ENCODE measurements at regions not wholly inside any gene's neighbourhood (a gene's known extent, or its start where the extent isn't known, plus 50 kb on each side); places are given as distances from the start of the nearest gene placed in this dataset.
"Not testable (repeated sequence)": the region's sequence is repeated elsewhere in the genome, so short reads cannot be mapped to it uniquely, and the experiment has no call there.

GRCh38 chr10:7027237-7027912, 383.5 kb downstream of the SFMBT2 start:
- DNase-seq (ENCODE audit: low spot score) = no peak

DNA sequence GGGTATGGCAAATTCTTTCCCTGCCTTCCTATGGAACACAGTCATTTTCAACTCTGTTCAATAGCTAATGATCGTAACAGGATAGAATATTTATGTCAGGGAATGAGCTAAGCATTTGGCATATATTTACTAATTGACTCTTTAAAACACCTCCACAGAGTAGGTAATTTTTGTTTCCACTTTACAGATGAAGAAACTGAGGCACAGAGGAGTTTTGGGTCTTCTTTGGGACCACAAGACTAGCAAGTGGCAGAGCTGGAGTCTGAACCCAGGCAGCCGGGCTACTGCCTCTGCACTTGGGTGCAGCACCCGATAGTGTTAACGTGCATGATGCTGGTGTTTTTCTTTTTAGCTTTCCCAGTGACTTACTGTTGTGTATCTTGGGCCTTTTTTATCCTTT, 384.0 kb downstream of the SFMBT2 start:
- DNase-seq (ENCODE audit: low spot score) = no peak

GRCh38 chr10:7025296-7025695, 385.5 kb downstream of the SFMBT2 start:
- DNase-seq (ENCODE audit: low spot score) = no peak

GRCh38 chr10:7015457-7015856, 395.4 kb downstream of the SFMBT2 start:
- DNase-seq (ENCODE audit: low spot score) = no peak

DNA sequence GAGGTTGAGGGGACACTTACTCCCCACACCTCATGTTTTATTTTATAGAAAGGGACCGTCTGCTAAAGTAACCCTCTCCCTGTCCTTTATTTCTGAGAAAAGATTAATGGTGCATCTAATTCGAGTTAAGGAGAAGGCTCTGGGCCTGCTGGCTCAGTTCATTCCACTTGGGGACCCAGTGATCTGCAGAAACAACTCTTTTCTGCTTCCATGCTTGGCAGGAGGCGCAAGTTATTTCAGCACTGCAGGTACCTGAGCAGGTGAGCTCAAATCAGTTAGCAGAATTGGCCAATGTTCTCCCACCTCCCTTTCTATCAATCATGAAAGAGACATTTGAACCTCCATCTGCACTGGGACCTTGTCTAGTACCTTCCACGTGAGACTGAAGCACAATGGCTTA, 396.1 kb downstream of the SFMBT2 start:
- DNase-seq (ENCODE audit: low spot score) = no peak

- no peak for DNase-seq (ENCODE audit: low spot score)
Measured at GRCh38 chr10:7011994-7012393, 398.8 kb downstream of the SFMBT2 start.

GRCh38 chr10:7008645-7009044, 402.2 kb downstream of the SFMBT2 start:
- no peak for DNase-seq (ENCODE audit: low spot score)

GRCh38 chr10:7007600-7008190, 403.1 kb downstream of the SFMBT2 start:
- no peak for DNase-seq (ENCODE audit: low spot score)

DNA sequence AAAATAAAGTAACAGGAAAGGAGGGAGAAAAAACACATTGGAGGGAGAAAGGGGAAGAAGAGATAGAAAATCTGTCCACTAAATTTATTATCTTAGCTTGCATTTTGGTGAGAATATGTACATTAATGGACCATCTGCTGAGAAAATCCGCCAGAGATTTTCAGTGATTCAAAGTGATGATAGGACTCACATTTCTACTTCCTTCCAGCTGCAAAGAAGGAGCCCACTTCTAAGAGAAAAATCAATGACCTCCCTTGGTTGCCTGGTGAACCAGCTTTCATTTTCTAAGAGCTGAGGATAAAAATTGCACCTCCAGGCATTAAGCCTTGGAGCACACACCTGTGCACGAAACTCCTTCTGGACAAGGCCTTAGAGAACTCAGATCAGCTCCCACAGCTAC, 404.3 kb downstream of the SFMBT2 start:
- DNase-seq (ENCODE audit: low spot score) = no peak

DNA sequence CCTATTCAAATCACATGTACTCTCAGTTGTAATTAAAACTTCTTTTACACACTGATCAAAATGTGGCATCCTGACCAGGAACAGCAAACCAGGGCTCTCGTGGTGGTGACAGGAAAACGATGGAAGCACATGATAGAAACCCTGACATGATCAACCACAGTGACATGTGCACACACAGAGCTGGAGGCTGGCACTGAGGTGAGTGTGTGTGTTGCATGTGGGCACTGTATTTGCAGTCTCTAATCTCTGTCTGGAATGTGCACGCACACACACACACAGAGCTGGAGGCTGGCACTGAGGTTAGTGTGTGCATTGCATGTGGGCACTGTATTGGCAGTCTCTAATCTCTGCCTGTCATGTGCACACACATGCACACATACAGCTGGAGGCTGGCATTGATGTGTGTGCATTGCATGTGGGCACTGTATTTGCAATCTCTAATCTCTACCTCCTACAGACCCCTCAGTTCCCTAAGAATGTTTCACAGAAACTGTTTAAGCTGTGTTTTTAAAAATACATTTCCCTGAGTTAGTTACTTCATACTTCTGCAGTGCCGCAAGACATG, 406.9 kb downstream of the SFMBT2 start:
- no peak for DNase-seq (ENCODE audit: low spot score)

GRCh38 chr10:7000061-7000460, 410.8 kb downstream of the SFMBT2 start:
- no peak for DNase-seq (ENCODE audit: low spot score)

GRCh38 chr10:6999232-6999925, 411.5 kb downstream of the SFMBT2 start:
- no peak for DNase-seq (ENCODE audit: low spot score)

DNA sequence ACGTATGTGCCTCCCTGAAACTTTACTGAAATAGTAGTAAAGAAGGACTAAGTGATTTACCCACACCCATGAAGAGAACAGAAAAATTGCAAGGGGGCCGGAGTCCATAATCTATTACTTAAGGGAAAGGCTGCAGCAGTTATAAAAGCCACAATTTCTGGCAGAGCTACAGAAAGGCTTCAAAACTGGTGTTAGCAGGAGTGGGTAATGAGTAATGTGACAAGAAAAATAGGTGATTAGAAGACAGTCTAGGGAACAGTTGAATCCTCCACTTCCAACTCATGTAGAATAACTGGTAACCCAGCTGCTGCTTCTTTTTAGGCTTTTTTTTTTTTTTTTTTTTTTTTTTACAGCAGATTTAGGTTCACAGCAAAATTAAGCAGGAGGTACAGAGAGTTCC, 413.3 kb downstream of the SFMBT2 start:
- DNase-seq (ENCODE audit: low spot score) = no peak

DNA sequence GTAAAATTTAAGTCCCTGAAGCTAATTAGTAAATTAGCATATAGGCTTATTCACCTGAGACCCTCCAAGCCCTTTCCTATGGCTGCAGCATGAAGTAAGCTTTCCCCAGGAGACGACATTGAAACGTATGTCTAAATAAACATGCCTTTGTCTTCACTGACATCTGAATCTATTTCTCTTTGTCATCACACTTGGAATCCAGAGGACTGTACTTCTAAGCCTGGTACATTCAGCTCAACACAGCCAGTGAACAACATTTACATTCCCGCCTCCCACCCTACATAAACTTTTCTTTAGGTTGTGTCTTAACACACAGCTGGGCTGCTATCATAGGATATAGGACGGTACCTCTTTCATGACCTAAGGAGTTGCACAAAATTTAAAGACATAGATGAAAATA, 414.4 kb downstream of the SFMBT2 start:
- DNase-seq (ENCODE audit: low spot score) = no peak

- no peak for DNase-seq (ENCODE audit: low spot score)
Measured at GRCh38 chr10:6995831-6996230, 415.0 kb downstream of the SFMBT2 start.

GRCh38 chr10:6995341-6995740, 415.3 kb upstream of the PRKCQ start:
- DNase-seq (ENCODE audit: low spot score) = no peak

GRCh38 chr10:6990891-6991290, 410.8 kb upstream of the PRKCQ start:
- no peak for DNase-seq (ENCODE audit: low spot score)

DNA sequence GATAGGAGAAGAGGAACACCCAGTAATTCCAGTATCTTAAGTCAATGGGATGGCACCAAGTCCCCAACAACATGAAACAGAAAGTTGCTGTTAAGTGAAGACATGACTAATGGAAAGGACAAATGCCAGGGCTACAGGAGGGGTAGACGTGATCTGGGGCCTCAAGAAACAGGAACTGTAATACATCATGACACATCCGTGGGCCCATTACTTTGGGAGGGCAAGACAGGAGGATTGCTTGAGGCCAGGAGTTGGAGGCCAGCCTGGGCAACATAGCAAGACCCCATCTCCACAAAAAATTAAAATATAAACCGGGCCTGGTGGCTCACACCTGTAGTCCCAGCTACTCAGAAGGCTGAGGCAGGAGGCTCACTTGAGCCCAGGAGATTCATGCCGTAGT, 408.6 kb upstream of the PRKCQ start:
- DNase-seq (ENCODE audit: low spot score) = no peak

DNA sequence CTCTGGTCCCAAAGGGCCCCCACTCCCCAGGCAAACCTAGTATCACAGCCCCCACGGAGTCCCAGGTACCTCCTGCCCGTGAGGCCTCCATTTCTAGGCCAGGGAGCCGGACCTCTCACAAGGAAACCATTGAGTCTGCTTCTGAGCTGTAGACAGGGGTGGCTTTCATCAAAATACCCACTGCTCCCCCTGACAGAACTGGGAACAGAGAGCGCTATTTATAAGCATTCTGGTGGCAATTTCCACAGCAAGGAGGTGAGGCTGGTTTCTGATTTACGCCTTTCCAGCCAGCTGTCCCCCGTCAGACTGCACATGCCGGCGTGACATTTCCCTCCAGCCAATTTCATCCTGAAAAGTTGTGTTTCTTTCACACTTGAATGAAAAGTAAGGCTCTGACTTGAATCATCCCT, 407.5 kb upstream of the PRKCQ start:
- DNase-seq (ENCODE audit: low spot score) = peak; percentile 61

GRCh38 chr10:6986927-6987326, 406.9 kb upstream of the PRKCQ start:
- DNase-seq (ENCODE audit: low spot score) = no peak

GRCh38 chr10:6985644-6986043, 405.6 kb upstream of the PRKCQ start:
- no peak for DNase-seq (ENCODE audit: low spot score)

DNA sequence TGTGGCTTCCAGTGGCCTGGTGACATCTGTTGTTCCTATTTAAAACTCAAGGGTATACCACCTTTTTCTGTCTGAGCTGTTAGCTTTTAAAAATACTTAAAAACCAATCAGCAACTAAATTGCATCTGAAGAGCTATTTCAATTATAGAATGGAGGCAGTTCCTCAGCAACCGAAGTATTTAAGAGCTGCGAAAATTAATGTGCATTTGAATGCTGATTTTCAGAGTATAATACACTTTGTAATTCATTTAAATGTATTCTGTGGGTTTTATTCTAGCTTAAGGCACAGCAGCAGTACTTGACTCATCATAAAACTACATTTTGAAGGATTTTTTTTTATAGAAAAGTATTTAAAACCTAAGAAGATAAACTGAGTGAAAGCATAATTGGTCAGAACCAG, 404.9 kb upstream of the PRKCQ start:
- DNase-seq (ENCODE audit: low spot score) = no peak

GRCh38 chr10:6984016-6984415, 403.9 kb upstream of the PRKCQ start:
- not testable (repeated sequence) for DNase-seq (ENCODE audit: low spot score)

Data from ecto neural progenitor cell (in vitro differentiated cells).